ENCODE measurements at regions not wholly inside any gene's neighbourhood (a gene's known extent, or its start where the extent isn't known, plus 50 kb on each side); places are given as distances from the start of the nearest gene placed in this dataset.

DNA sequence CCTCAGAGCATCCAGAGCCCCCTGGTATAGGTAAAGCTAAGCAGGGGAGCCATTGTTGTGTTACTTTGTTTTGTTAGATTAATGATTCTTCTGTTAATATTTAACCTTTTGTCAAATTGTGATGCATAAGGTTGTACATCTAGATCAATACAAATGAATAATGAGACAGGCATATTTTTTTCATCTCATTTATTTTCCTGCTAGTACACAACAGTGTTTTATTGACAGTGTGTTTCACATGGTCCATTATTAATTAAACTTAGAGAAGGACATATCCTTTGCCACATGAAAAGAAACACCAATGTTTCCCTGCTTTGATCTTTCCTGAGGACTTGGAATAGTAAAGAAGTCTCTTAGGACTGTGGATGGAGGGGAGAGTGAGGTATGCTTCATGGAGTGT lies 543.6 kb upstream of the CFAP20DC start:
- no peak for DNase-seq (ENCODE audit: low read depth in 2 of 2, low spot score in 1 of 2)

DNA sequence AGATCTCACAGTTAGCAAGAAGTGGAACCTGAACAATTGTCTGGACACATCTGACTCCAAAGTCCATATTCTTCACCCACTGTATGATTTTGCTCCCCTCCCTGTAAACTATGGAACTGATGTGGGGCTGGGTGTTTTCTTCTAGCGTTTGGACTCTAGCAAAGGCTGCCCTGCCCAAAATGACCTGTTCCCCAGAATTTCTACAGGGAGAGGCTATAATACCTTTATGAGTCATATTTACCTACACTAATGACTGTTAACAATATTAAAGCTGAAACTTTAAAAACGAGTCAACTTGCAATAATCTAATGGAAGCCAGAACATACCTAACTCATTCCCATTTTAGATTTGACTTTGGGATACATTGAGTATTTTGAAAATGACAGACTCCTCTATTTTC lies 531.2 kb upstream of the CFAP20DC start:
- no peak for DNase-seq (ENCODE audit: low read depth in 2 of 2, low spot score in 1 of 2)

DNA sequence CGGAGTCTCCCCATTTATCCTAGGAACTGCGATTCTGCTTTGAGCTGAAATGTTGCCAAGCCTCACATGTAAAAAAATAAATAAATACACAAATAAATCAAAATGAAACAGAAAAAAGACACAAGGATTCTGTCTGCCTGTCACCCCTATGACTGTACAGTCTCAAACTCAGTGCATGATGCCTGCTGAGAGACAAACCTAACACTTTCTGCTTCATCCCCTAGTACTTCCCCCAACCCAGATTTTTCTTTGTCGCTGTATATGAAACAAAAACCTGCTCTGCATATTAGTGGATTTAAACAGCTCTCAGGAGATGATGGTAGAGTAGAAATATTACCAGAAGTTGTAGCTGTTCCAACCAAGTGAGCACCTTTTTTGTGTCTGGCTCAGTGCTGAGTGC lies 530.7 kb upstream of the CFAP20DC start:
- no peak for DNase-seq (ENCODE audit: low read depth in 2 of 2, low spot score in 1 of 2)

DNA sequence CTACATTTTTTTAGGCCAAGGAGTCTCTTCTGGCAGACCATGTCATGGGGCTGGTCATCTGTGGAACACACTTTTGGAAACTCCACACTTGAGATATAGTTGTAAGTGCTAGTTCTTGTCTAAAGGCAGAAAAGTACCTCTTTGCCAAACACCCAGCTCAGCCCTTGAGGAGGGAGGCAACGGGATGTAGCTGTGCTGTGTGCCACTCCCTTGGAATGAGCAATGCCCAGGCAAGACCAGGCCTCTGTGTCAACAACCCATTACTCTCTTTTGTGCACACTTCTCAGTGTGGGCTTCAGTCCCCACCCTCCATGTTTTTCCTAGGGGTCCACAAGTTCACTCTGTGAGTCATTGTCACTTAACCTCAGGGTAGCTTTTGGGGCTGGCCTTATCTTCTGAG lies 528.3 kb upstream of the CFAP20DC start:
- DNase-seq (ENCODE audit: low read depth in 2 of 2, low spot score in 1 of 2): no peak

DNA sequence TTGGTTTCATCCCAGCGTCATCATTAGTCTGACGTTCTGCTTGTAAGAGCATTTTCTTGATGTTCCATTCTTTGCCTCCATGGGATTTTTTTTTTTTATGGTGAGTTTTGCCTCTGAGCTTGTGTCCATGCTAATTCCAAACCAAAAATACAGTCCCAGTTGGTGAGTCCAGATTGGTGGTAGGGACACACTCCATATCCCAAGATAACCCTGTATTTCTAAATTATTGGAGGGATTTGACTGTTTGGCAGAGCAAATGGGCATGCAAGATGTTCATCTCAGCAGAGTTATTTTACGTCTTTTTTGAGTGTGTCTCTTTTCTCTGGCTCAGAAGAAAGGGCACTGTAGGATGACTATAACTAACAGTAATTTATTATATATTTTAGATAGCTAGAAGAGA lies 526.8 kb upstream of the CFAP20DC start:
- no peak for DNase-seq (ENCODE audit: low read depth in 2 of 2, low spot score in 1 of 2)

DNA sequence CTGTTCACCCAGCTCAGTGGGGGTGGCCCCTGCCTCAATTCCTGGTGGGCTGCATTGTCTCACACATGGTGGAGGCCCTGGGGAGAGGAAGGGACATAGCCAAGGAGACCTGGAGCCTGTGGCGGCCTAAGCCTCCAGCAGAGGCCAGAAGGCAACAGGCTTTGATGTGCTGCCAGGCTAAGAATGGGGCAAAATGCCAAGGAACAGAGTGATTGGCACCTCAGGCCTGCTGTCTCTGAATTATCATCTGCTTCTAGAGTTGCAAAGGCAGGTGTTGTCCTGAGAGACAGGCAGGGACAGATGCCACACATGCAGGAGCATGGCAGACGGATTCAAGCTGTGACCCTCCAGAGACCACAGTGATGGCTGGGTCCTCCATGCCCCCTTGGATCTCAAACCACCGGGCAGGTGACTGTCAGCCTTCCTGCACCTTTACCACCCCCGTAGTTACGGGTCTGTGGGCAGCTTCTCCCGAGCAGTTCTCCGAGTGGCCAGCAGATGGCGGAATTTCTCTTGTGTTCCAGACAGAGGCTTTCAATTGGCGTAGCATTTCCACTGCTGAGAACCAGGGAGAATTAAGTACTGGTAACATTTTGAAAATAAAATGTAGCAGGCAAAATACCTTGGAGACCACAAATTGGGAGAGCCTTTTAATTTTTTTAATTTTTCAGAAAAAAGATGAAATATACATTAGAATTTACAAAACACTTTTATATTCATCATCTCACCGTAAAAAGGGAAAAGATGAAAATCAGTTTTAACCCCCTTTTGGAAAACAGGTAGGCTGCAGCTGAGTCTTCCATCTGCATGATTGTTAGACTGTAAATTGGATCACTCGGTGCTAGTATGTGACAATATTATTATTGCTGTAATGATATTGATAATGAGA lies 525.5 kb upstream of the CFAP20DC start:
- DNase-seq (ENCODE audit: low read depth in 2 of 2, low spot score in 1 of 2): peak; percentile 73 to 79

DNA sequence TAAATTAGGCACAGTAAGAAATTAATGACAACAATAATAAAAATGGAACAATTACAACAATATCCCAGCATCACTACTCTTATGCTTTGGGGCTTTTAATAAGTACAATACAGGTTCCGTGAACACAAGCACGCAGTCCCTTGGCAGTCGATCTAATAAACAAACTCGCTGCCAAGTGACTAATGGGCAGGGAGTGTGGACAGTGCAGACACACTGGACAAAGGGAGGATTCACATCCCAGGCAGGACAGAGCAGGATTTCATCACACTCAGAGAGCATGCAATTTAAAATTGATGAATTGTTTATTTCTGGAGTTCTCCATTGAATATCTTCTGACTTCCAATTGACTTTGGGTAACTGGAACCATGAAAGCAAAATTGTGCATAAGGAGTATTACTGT lies 524.1 kb upstream of the CFAP20DC start:
- no peak for DNase-seq (ENCODE audit: low read depth in 2 of 2, low spot score in 1 of 2)

DNA sequence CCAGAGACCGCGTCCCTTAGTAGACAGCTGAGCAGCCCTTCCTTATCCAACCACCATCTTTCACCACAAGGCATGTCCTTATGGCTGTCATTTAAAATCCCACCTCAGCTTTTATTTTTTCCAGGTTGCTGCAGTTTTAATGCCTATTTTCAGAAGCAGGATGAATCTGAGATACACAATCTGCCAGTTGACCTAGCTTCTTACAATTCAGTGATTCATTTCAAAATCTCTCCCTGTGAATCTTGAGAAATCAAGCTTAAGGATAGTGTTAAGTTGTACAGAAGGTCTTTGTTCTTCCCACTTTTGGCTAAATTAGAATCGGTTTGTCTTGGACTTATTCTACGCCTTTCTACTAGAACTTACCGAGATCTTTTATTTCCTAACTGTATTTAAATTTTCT lies 522.3 kb upstream of the CFAP20DC start:
- DNase-seq (ENCODE audit: low read depth in 2 of 2, low spot score in 1 of 2): no peak

DNA sequence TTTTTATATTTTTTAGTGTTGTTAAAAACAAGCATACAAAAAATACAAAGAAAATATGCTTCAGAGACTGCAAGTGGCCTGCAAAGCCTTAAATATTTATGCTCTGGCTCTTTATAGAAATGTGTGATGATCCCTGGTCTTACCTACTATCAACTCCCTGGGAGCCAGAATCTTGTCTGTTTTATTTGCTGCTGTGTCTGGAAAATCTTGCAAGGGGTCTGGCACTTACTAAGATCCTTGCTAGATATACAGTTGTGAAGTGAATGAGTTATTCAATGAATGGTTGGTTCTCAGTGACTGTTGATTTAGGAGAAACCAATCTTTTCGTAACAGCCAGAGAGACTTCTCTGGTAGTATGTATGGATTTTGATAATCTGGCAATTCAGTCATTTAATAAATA lies 521.0 kb upstream of the CFAP20DC start:
- DNase-seq (ENCODE audit: low read depth in 2 of 2, low spot score in 1 of 2): no peak

DNA sequence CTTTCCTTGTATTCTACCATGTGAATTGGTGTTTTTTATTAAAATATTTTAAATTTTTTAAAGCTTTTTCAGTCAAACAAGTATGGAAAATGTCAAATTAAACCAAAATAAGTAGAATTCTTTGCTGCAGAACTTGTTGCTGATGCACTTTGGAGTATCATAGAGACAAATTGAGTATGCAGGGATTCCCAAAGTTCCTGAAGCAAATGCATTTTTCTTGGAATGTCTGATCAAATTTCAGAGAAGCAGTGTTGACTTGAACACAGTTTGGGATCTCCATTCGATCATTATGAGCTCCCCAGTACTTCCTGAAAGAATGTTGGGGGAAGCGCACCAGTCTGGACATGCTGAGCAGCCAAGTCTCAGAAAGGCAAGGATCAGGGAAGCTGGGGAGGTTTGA lies 517.8 kb upstream of the CFAP20DC start:
- no peak for DNase-seq (ENCODE audit: low read depth in 2 of 2, low spot score in 1 of 2)

DNA sequence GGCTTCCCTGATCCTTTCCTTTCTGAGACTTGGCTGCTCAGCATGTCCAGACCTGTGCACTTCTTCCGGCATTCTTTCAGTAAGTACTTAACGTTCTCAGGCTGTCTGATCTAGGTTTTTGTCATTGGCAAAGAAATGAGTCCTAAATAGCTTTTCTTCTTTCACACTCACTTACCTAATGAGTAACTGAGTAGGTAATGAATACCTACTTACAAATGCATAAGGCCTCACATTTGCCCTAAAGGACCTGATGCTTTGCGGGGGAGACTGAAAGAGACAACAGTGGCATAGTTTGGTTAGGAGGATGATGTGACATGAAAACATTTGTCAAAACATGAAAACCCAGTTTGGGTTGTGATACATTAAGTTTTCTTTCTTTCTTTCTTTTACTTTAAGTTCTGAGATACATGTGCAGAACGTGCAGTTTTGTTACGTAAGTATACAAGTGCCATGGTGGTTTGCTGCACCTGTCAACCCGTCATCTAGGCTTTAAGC lies 516.7 kb upstream of the CFAP20DC start:
- DNase-seq (ENCODE audit: low read depth in 2 of 2, low spot score in 1 of 2): no peak

DNA sequence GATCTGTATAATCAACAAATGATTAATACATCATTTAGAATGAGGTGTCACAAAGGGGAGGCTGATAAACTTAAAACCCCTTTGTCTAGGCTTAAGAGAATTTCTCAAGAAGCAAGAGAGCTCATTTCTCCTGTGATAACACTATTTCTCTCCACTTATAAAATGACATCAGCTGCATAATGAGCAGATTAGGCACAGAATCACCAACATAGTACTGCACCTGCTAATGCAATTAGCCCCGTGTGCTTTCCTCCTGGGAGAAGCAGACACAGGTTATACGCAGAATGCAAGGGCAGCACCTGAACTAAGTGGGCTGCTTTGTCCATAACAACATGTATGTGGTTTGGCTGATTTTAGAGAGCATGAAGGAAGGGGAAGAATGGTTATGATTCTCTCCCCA lies 515.3 kb upstream of the CFAP20DC start:
- no peak for DNase-seq (ENCODE audit: low read depth in 2 of 2, low spot score in 1 of 2)

DNA sequence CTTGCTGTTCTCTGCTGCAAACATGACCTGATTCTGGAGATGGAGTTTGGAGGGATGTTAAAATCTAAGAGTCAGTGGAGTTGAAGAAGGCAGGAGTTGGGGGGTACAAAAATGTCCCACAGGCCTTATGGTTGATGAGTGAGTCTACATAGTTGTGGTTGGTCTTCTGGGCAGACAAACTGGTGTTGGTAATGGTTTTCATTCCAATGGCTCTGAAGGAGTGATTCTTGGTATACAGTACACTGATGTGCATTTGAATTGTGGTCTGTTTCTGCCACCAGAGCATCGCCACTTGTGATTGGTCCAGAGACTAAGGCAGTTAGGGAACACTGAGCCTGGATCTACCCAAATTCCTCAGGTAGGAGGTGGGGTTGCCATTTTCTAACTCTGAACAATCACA lies 514.1 kb upstream of the CFAP20DC start:
- no peak for DNase-seq (ENCODE audit: low read depth in 2 of 2, low spot score in 1 of 2)

DNA sequence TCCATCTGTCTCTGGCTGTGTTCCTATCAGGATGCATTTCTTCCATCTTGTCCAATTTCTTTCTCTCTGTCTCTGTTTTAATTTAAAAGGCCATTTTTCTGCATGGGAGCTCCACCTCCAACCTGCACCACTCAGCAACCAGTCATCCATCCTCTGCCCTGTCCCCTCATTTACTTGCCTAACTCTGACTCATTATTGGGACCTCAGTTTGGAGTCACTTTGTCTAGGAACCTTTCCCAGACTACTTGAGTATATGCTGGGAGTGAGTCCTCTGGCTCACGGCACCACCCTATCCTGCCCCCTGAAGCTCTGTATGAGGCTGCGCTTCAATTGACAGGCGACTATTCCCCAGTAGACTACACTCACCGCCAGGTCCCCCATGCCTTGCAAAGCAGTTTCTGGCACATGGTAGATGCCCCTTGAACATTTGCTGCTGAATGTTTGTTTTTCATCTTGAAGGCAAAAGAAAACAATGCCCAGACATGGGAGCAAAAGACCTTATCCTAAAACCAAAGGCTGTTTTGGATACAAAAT lies 513.3 kb upstream of the CFAP20DC start:
- no peak for DNase-seq (ENCODE audit: low read depth in 2 of 2, low spot score in 1 of 2)

DNA sequence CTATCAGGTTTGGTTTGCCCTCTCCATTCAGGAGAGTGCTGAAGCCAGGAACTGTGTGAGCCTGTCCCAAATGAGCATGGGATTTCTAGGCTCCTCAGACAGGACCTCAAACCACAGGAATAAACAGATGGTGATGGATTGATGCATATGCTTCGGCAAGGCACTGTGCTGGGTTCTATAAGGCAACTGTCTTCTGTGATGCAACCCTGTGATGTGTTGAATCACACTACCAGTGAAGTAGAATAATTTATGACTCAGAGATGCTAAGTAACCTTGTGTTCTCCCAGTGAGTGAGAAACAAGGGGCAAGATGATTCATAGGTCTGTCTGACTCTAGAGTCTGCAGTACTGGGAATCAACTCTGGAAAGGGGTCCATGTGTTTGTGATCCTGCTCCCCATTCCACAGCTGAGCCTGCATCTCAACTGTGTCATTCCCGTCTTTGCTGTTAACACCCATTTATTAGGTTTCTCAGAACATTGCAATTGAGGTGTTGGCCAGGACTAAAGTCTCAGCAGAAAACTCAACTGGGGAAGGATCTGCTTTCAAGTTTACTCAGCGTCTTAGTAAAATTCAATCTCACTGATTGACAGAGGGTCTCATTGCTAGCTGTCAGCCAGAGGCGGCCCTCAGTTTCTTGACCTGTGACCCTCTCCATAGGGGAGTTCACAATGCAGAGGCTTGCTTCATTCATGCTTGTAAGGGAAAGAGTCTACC lies 510.1 kb upstream of the CFAP20DC start:
- no peak for DNase-seq (ENCODE audit: low read depth in 2 of 2, low spot score in 1 of 2)

DNA sequence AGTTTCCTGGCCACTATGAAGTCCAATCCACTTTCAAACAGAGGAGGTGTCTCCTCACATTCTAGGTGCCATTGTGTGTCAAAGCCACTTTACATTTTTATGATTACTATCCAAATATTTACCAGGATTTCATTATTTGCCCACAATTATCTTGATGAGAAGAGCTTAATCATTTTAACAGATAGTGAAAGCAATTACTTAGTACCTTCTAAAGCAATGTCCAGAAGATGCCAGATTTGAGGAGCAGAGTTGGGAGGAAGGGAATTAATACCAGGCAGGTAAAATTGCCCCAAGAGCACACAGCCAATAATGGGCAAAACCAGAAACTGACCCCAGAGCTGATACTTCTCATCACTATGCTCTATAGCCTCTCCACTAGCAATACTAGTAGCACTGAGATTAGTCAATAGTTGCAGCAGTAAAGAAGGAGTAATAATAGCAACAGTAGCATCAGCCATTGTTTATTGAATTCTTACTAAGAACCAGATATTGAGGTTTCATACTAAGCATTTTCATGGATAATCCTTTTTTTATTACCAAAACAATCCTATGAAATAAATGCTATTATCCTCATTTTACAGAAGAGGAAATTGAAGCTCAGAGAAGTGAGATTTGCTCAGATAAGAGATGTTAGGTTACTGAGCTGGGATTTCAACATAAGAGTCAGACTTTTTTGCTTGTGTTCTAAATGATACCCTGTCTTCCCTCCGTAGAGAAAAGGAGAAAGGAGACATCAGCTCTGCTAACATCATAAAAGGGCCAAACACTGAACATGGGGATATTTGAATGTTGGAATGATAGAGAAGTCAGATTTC lies 509.3 kb upstream of the CFAP20DC start:
- DNase-seq (ENCODE audit: low read depth in 2 of 2, low spot score in 1 of 2): no peak

DNA sequence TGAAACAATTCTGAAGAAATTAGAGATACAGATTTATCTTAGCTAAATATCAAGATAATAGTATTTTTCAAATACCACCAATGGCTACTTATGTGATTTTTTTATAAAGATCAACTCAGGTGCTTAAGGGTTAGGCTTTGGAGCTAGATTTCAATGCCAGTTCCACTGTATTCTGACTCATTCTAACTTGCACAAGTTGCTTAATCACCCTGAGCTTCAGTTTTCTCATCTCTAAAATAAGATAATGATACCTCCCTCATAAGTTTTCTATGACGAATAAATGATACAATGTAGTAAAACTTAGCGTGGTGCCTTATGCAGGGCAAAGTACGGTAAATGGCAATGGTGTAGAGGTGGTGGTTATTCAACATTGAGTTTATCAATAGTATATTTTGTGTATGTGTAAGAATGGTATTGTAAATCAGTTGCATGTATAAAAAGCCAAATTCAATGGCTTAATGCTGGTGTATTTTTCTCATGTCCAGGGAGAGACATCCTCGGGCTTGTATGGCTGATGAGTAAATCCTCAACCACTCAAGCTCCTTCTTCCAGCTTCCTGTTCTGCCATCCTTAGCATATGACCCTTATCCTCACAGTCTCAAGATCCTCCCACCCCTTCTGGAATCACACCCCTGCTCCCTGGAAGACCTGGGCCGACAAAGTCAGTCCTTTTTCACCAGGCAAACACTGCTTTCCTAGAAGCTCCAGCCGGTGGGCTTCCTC lies 505.9 kb upstream of the CFAP20DC start:
- DNase-seq (ENCODE audit: low read depth in 2 of 2, low spot score in 1 of 2): no peak

DNA sequence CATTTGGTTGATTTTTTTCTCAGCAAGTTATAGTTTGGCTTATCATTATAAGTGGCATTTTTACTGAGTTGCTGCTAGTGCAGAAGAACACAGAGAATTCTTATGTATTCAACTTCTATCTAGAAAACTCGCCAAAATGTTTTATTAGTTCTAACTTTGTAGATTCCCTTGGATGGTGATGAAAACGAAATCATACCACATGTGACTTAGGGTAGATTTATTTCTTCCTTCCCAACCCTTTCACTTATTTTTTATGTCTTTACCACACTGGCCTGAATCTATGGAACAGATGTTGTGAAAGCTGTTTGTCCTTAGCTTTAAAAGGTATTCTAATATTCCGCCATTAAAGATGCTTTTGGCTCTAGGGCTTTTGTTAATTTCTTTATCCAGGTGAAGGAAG lies 503.3 kb upstream of the CFAP20DC start:
- no peak for DNase-seq (ENCODE audit: low read depth in 2 of 2, low spot score in 1 of 2)

DNA sequence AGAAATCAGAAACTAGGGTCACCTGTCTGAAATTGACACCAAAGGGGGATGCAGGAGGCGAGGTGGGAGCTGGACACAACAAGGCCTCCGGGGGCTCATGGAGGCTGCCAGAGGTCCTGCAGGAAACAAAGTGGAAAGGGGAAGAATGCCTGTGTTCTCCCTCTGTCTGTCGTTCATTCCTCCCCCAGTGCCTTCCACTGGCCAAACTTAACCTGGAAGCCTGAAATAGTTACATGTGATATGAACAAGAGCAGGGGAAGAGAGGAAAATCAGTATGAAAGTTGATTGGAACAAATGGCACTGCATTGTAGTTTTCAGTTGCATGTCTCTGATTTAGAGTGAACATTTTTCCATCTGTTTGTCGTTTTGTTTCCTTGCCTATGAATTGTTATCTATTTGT lies 502.0 kb upstream of the CFAP20DC start:
- no peak for DNase-seq (ENCODE audit: low read depth in 2 of 2, low spot score in 1 of 2)

DNA sequence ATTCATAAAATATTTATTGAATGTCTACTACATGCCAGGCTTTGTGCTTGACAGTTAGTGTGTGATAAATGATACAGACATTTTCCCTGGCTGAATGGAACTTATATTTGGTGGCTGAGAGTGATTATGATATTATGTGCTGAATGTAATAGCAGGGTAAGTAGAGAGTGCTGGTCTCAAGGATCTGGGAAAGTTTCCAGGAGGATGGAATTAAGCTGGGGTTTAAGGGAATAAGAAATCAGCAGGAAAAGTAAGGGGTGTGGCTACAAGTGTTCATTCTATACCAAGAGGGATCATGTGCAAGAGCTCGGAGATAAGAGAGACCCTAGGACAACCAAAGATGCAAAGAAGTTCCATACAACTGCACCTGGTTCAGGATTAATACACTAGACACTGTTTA lies 500.1 kb upstream of the CFAP20DC start:
- DNase-seq (ENCODE audit: low read depth in 2 of 2, low spot score in 1 of 2): no peak

DNA sequence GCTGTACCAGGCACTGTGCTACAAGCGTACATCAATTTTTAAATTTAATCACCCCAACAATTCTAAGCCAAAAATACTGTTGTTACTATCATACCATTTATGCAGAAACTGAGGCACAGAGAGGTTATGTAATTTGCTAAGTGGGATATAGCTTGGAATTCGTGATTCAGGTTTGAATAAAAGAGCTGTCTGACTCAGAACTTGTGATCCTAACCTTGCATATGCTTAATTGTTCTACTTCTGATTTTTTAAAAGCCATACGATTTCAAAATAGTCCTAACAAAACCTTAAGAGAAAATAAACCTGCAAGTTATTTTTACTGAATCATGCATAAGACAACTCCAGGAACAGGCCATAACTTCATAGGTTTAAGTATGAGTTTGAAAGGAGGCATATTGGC lies 498.0 kb upstream of the CFAP20DC start:
- DNase-seq (ENCODE audit: low read depth in 2 of 2, low spot score in 1 of 2): no peak

All from stimulated activated CD8-positive, alpha-beta memory T cell treated with anti-CD3 and anti-CD28 coated beads, Interleukin-4, amount 100 ng/mL, for 1 hour (primary cell).